ENCODE measurements at regions not wholly inside any gene's neighbourhood (a gene's known extent, or its start where the extent isn't known, plus 50 kb on each side); places are given as distances from the start of the nearest gene placed in this dataset.

- DNase-seq (ENCODE audit: low read depth in 2 of 2) = no peak
These were observed 168.5 kb downstream of the KATNIP start for GRCh38 chr16:27718201-27719105.

GRCh38 chr16:27719106-27719445, 169.1 kb downstream of the KATNIP start:
- DNase-seq (ENCODE audit: low read depth in 2 of 2) = no peak

GRCh38 chr16:27720731-27721530, 171.0 kb downstream of the KATNIP start:
- DNase-seq (ENCODE audit: low read depth in 2 of 2) = no peak

DNA sequence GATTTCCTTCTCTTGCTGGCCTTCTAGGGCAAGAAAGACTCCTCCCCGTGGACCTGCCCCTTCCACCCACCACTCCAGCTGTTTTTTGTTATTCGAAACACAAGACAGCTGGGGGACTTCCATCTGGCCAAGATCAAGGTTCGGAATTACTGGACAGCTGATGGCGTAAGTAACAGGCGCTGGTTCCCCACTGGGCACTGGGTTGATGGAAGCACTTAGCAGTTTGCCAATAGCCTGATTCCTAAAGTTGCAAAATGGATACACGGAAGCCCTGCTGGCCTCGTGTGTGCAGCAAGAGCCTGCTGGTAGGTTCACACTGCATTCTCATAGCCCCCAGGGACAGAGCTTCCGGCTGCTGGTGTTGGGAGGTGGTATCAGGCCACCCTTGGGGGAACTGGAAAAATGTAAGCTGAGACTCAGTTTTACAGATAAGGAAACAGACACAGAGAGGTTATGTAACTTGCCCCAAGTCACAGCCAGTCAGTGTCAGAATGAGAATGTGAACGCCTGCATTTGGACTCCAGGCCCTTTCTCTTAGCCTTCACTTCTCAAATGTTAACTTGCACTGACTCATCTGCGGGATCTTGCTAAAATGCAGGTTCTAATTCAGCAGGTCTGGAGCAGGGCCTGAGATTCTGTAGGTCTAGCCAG, 171.7 kb downstream of the KATNIP start:
- DNase-seq (ENCODE audit: low read depth in 2 of 2) = no peak

- no peak for DNase-seq (ENCODE audit: low read depth in 2 of 2)
These were observed 172.3 kb downstream of the KATNIP start for GRCh38 chr16:27722207-27722606.

- DNase-seq (ENCODE audit: low read depth in 2 of 2) = no peak
These were observed 173.0 kb downstream of the KATNIP start for GRCh38 chr16:27722892-27723450.

DNA sequence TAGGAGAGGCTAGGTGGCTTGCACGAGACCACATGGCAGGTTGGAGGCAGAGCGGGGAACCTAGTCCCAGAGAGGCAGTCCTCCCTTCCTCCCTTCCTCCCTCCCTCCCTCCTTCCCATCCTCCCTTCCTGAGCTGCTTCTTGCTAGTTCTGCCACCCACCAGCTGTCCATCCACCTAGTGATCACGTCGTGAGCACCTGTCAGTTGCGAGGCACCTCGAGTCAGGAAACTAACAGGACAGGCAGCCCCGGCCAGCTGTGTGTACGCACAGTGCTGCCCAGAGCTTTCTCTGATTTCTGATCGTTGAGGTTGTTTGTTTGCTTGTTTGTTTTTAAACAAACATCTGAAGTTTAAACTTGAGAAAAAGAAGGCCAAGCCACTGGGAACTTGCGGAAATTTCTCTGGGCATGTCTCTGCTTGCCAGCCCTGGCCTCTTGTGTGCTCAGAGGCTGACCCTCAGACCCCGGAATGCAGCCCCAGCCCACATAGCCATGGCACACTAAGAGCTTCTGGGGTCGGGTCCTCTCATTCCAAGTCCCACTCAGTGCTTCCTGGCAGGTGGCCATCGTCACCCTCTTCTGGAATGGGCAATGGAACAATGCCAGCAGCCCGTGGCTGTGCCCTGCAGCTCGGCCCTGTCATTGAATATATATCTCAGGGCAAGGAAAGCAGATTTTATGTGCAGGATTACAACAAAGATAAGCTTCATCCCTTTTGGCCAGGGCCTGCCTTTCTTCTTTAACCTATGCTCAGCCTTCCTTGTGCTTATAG, 174.0 kb downstream of the KATNIP start:
- no peak for DNase-seq (ENCODE audit: low read depth in 2 of 2)

- no peak for DNase-seq (ENCODE audit: low read depth in 2 of 2)
These were observed 174.7 kb downstream of the KATNIP start for GRCh38 chr16:27724482-27725235.

DNA sequence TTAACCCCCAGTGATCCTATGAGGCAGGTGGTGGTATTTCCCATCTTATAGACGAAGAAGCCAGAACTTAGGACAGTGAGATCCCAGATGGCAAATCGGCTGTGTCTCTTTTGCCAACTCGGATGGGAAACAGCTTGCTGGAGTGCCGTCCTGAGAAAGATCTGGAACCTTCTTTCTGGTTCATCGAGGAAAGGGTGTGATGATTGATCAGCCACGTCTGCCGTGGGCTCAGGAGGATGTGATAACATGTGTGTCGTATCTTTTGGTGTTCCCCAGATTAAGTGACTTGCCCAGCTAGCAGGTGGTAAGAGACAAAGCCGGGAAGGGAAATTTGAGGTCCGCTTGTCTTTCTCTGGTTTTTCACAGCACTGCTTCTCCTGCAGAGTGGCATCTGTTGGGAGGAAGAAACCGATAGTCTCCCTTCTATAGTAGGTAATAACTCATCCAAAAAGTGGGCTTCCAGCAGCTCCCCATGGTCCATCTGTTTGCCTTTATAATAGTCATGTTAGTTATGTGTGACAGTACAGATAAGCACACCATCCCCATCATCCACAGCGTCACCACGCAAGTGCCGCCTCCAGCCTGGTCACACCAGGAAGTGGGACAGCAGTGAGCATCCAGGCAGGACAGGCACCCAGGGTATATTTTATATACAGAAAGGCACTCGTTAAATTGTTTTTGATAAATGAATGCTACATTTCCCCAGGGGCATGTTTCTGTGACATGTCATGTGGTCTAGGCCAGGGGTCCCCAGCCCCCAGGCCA, 175.5 kb downstream of the KATNIP start:
- DNase-seq (ENCODE audit: low read depth in 2 of 2) = no peak

- no peak for DNase-seq (ENCODE audit: low read depth in 2 of 2)
These were observed 176.8 kb downstream of the KATNIP start for GRCh38 chr16:27726621-27727261.

GRCh38 chr16:27727941-27728340, 178.0 kb downstream of the KATNIP start:
- no peak for DNase-seq (ENCODE audit: low read depth in 2 of 2)

DNA sequence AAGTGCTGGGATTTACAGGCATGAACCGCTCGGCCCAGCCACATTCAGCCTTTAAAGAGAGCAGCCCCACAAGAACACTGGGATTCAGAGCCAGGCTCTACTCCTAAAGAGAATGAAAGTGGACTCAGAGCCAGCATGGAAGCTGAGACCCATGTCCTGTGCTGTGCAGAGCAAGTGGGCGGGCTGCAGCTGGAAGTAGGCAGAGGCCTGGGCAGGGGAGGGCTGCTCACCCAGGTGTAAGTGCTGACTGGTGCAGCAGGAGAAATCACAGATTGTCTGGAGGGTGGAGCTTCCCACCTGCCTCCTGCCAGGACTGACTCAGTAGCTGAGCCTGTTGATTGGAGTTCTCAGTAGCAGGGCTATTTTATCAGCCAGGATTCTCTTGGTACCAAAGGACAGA, 178.7 kb downstream of the KATNIP start:
- no peak for DNase-seq (ENCODE audit: low read depth in 2 of 2)

- no peak for DNase-seq (ENCODE audit: low read depth in 2 of 2)
These were observed 179.8 kb downstream of the KATNIP start for GRCh38 chr16:27729516-27730304.

DNA sequence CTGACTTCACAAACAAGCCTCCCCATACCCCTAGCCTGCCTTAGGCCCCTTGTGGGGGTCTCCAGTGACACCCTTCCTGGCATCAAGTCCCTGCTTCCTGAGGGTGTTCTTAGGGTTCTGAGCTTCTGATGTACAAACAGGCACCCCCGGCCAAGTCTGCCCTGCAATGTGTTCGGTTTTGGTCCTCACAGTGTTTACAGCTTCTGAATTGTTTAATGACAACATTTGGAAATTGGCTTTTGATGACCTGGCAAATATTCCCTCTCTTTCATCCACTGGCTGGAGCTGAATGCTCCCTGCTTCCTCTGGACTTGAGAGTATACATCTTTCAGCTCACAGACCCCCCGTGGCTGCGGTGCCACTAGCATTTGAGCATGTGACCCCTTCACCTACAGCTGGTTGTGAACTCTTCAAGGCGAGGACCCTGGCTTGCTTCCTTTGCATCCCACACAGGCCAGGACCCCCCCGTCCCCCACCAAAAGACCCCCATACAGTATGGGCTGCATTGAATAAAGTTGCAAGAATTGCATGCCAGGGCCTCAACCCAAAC, 180.8 kb downstream of the KATNIP start:
- DNase-seq (ENCODE audit: low read depth in 2 of 2) = no peak

- no peak for DNase-seq (ENCODE audit: low read depth in 2 of 2)
These were observed 185.1 kb downstream of the KATNIP start for GRCh38 chr16:27735031-27735430.

- DNase-seq (ENCODE audit: low read depth in 2 of 2) = no peak
These were observed 186.5 kb downstream of the KATNIP start for GRCh38 chr16:27736431-27736830.

DNA sequence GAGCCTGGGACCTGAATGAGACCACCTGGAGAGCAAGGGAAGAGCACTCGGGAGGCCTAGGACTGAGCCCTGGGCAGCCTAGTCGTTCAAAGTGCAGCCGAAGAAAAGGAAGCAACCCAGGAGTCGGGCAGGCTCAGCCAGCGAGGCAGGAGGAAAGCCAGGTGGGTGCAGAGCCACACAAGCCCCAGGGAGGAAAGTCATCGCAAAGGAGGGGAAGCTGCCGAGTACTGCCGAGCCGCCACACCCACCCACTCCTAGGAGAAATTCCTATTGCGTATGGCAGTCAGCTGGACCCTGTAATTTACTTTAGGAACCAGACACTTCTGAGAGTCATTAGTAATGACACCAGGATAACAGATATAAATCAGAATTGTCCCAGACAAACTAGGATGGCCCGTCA, 187.6 kb downstream of the KATNIP start:
- DNase-seq (ENCODE audit: low read depth in 2 of 2) = no peak
